Vagina (tissue), 2 donors: ENCODE measurements at regions not wholly inside any gene's neighbourhood (a gene's known extent, or its start where the extent isn't known, plus 50 kb on each side); places are given as distances from the start of the nearest gene placed in this dataset.

Experiments
- CTCF ChIP-seq, 3 experiments: fragments of 450-650 bp in 2 of 3; fragments of 200-600 bp in 1 of 3; sonication (generic) in 1 of 3; IDR thresholded peaks; one replicate each; pipeline ENCODE4 v1.5.1; 2017 to 2019; ENCODE audit warnings: antibody characterized with exemption in 3 of 3, mild to moderate bottlenecking in 2 of 3, moderate library complexity in 2 of 3
- POLR2A ChIP-seq, 2 donors: fragments of 450-650 bp; IDR thresholded peaks; one replicate each; pipeline ENCODE4 v1.6.1; 2017; ENCODE audit warnings: antibody characterized with exemption in 2 of 2, mild to moderate bottlenecking in 2 of 2, moderate library complexity in 2 of 2
- POLR2AphosphoS5 ChIP-seq, 2 donors: sonication (generic); formaldehyde crosslinking; IDR thresholded peaks; one replicate each; pipeline ENCODE4 v1.9.0; 2017; ENCODE audit warnings: antibody characterized with exemption in 2 of 2, mild to moderate bottlenecking in 2 of 2, low read depth in 1 of 2; ENCODE audit not compliant: insufficient read depth in 1 of 2

DNA sequence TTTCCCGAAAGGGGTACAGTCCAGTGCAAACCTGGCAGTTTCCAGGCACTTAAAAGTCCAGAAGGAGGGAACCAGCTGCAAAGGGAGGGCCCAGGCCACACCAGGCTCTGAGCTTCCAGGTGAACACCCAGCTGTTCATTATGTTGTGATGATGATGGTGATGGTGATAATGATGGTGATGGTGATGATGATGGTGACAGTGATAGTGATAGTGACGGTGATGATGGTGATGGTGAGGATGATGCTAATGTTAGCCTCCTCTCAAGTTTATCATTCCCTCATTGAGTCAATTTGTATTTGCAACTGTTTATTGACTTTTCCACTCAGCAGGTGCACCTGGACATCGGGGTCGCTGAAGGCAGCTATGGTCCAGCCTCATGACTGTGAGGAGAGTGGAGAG, 199.4 kb upstream of the ID2 start:
- TF ChIP-seq CTCF (IDR thresholded peaks at IDR 0.05) (no peak), POLR2A (IDR thresholded peaks at IDR 0.05) (no peak), POLR2AphosphoS5 (IDR thresholded peaks at IDR 0.05; ENCODE audit: insufficient read depth in 1 of 2, low read depth in 1 of 2) (no peak)
